HG03175 (cell line): ENCODE measurements at regions not wholly inside any gene's neighbourhood (a gene's known extent, or its start where the extent isn't known, plus 50 kb on each side); places are given as distances from the start of the nearest gene placed in this dataset.

Experiments
- ATAC-seq: cut with Tn5 transposase; IDR thresholded peaks from one replicate; pipeline ENCODE4 v1.9.1; 2021; ENCODE audit warnings: mild to moderate bottlenecking, moderate library complexity; ENCODE audit not compliant: unreplicated experiment

DNA sequence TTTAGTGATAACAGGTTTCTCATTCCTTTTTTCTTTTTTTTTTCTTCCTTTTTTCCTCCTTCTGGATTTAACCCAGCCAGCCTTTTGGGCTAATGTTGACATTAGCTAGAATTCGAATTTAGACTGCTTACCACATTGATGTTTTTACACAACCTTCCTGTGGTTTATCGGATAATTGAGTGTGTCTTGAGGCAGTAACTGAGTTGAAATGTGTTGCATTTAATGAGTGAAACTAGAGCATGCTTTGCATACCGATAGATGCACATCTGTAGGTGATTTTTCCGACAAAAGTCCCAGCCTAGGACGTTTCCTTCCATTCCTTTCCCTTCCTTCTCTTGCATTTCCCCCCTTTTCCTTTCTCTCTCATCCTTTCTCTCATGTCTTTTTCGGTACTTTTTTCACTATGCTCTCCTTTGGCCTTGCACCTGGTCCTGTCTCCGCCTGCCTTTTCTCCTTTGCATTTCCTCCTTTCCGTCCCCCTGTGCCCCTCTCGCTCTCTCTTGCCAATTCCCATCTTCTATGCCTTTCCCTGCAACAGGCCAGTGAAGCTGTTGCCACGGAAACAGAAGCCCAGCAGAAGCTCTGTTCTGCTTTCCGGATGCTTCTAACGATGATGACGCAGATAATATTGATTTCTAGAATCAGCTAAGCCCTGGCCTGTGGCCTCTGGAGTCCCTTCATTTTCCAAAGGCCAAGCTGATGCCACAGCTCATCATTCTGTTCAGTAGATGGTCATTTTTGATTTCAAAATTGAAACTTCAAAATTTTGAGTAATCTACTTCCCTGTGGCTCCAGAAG is 76.1 kb downstream of the SLC25A47 start:
- ATAC-seq = no peak

DNA sequence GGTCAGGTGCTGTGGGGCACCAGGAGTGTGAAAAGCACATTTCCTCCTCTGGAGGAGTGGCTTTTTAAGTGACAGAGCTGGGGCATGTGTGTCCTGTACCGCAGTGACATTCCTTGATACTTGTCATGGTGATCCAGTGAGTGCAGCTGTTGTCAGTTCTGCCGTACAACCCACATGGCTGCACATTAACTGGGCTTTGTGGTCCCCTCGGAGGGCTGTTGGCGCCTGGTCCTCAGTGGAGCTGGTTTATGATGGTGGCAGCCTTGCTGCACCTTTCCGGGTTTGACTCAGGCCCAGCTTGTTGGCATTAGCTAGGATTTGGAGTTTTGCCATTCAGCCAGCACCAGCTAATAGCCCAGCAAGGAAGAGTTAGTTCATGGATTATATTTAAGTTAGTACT is 77.0 kb downstream of the SLC25A47 start:
- ATAC-seq = no peak

DNA sequence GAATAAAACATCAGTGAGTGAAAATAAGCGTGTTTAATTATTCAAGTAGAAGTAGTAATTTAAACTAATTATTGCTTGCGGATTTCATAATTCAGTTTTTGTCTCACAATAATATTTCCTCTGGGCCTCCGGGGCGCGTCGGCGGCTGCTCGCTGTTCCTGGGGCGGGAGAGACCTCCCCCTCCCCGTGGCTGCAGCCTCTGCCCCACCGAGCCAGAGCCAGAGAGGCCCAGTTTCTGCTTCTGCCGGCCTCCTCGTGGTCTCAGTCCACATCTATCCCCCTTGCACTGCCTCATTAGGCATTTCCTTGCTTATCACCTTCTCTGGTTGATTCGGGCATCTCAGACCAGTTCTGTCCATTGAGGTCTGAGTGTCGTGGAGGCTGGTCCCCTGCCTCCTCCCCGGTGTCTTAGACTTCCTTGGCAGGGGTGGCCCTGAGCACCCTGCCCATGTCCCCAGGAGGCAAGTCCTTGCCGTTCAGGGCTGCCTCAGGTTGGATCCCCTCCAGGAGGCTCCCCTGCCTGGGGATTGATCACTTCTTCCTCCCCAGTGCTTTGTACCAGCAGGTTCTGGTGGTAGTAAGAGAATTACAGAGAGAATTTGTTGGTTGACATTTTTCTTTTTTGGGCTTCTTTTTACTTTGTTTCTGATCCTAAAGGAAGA is 78.0 kb downstream of the SLC25A47 start:
- no peak for ATAC-seq

DNA sequence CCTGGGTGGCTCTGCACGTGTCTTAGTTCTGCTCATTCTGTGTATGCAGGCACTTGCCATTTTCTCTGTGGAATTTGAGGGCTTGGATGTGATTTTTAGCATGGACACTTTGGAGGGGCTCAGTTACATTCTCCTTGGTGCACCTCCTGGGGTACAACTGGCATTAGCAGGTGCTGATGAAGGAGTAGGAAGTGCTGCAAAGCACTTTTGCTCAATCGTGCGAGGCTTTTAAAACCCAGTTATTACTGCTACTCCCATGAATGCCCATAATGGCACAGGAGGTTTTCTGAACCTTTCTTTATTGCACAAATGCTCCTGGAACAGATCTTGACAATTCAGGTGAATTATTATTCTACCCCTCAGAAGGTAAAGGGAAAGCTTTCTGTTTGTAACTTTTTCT is 78.7 kb downstream of the SLC25A47 start:
- ATAC-seq = no peak

DNA sequence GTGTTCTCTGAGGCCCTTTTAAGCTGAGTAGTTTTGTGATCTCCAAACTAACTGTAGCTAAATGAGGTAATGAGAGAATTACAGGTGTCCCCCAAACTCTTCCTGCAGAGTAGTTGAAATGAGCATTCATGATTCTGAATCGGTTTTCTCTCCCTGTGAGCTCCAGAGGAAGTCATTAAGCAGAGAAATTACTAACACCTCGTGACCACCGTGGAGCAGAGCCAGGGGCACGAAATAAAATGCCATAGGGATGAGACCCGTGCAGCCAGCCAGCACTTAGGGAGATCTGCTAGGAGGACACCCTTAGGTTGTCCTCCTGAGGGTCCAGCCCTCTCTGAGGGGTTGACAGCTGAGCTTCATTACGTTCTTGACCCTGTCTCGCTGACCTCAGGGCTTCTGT is 79.5 kb downstream of the SLC25A47 start:
- ATAC-seq = no peak

DNA sequence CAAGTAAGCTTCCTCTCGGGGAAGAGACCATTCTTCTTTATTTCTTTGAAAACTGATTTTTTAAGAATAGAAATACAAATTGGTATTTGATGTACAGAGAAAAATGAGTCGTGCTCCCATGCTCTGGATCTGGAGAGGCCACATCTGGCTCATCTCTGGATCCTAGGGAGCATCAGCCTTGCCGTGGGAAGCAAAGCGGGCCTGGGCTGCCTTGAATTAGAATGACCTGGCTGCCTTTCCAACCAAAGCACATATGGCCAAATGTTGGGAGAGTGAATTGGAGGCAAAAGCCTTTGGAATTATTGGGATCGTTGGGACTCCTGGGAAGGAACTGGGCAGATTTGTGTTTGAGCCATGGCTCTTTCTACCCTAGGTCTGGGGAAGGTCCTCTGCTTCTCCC is 80.0 kb downstream of the SLC25A47 start:
- ATAC-seq = no peak

DNA sequence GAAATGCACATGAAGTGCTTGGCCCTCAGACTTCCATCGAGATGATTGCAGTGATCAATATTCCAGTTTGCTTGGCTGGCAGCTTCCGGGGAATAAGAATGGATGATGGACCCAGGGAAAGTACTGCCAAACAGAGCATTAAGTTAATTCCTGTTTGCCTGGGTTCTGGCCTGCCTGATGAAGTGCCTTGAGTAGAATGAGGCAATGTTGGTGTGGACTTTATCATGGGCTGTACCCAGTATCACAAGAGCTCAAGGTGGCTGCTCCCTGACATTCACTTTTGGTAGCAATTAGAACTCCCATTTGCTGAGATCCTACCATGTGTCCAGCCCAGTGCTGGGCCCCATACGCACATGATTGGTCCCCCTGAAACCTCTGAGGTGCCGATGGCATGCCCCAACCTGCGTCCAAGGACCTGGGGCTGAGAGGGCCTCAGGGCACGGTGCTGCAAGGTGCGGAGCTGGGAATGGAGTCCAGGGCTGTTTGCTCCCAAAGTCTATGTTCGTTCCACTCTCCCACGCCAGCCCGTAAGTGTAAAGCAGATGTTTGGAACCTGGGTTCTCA is 80.7 kb downstream of the SLC25A47 start:
- ATAC-seq = no peak

DNA sequence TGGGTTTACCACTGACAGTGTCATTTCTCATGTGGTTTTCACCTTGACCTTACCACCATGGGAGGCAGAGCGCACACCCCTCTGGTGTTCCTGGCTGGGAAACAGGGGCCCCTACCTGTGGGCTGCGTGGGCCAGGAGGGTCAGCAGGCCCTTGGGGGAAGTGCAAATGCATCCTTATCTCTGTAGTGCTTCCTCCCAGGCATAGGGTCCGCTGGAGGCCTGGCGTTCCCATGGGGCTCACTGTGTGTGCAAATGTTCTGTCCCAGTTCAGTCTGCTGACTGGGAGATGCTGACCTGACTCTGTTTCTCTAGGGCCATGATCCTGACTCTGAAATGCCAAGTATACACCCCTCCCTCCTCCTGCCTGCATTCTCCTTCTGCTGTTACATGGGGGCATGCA is 81.3 kb downstream of the SLC25A47 start:
- ATAC-seq = no peak

DNA sequence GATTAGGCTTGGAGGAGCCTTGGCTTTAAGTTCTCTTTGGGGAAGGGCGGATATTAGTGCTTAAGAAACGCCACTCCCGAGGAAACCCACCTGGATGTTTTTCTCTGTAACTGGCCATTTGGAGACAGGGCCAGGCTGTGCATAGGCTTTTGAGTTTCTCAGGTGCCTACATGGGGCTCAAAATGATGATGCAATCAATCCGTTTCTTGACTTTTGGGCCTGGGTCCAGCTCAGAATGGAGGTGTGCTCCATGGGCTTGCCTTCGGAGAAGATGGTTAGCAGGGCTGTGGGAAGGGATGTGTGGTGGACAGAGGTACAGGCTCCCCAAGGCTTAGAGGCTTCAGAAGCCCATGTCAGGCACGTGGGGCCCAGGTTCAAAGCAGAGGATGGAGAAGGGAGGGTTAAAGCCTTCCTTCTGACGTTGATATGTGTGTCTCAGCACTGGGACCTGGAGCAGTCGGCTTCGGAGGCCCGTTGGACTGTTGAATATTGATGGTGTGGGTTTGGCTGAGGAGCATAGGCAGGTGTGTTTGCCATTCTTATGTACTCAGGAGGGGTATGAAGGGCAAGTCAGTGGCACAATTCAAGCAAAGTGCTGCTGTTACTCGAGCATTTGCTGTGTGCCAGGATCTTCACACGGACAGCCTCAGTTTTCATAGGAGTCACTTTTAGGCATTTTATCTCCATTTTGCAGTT is 82.8 kb downstream of the SLC25A47 start:
- ATAC-seq = no peak

DNA sequence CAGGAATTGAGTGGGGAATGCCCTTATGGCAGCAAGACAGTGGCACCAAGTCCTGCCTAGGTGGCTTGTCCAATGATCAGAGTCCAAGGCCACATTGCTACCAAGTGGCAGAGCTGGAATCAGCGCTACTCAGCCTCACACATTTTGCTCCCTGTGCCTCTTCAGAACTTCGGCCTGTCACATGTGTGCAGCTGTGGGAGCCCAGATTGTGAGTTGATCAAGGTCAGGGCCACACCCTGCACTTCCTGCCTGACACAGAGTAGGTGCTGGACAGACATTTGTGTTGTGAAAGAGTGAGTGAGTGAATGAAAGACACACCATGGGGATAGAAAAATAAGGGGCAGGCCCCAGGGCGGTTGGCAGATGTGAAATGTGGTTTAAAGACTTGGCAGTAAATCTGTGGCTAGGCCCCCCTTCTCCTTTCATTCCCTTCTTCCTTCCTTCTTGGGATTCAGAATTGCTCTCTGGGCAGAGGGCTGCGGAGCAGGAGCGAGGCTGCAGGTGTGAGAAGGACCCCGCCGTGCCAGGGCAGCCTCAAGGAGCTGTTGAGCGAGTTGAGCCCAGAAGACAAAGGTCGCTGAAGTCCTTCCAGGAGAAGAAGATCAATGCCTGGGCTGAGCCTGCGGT is 83.5 kb downstream of the SLC25A47 start:
- no peak for ATAC-seq

DNA sequence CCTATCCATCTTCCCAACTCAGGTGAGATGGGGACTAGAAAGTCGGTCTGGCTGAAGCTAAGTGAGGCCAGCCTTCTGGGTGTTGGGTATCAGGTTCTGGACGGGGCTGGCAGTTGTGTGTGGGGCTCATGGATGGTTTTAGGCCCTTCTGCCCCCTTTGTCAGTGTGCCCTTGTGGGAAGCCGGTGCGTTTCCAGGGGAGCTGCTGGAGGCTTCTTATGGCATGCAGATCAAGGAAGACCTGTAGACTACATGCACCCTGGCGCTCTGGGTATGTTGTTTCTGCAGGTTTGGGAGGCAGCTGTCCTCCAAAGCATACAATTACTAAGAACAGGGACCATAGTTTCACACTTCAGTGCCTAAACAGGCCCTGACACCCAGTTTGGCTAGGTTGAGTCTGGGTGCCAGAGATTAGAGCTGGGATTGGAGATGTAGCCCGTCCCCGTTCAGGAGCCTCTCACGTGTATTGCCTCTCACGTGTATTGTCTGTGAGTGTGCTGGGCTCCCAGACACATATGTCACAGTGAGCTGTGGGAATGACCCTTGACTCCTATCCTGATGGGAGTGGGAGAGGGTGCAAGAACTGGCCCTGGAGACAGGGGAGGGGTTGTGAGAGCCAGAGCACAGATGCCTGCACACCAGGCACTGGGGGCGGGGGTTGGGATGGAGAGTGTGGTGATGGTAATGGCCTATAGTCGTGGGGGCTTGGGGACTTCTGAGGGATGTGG is 84.4 kb downstream of the SLC25A47 start:
- ATAC-seq = no peak

DNA sequence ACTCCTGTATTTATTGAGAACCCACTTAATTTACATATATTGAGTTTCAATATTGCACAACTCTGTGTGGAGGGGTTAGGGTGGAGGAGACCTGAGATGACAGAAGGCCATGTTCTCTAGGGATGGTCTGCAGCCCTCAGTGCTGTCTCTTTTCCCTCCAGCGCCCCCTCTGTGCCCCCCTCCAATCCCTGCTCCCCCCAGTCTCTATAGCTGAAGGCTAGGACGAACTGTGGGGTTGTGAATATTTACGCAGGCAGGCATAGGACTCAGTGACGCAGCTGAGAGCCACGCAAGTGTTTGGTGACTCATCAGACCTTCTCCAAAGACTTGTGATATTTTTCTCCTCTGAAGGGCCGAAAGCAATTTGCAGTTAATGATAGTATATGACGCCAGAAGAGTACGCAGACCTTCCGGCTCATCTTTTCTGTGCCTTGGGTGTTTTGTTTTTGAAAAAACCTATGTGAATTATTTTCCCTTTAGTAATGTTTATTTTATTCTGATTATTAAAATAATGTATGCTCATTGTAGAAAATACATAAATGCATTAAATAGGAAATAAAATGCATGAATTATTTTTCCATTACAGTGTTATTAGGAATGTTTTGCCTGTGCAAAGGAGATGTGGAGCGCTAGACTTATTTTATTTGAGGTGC is 85.3 kb downstream of the SLC25A47 start:
- ATAC-seq = no peak

DNA sequence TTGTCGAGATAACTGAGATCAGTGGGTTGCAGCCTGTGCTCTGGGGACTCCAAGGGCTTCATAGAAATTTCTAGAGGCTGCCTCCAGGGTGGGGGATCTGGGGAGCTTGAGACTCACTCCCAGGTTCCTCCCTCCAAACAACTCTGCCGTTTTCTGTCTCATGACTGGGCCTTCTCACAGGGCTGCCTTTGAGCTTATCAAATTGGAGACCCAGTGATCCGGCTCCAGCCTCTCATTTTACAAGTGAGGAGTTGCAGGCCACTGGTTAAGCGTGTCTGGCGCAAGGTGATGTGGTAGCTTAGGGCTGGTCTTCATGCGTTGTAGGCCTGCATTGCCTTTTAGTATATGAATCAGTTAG is 85.8 kb downstream of the SLC25A47 start:
- ATAC-seq = no peak

DNA sequence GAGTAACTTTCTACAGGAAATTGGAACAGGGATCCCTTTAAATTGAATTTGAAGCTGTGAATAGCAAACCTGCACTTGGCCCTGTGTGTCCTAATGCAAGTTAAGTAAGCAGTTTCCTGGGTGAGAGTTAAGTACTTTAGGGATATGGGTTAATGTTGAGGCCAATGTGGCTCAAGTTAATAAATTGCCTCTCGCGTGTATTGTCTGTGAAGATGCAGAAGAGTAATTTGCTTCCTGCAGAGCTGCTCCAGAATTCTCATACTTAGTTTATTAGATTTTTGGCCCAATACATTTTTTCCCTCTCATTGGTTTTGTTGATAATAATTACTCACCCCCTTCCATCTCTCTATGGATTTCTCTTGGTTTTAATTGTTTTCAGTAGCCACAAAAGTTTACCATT is 86.5 kb downstream of the SLC25A47 start:
- ATAC-seq = no peak

DNA sequence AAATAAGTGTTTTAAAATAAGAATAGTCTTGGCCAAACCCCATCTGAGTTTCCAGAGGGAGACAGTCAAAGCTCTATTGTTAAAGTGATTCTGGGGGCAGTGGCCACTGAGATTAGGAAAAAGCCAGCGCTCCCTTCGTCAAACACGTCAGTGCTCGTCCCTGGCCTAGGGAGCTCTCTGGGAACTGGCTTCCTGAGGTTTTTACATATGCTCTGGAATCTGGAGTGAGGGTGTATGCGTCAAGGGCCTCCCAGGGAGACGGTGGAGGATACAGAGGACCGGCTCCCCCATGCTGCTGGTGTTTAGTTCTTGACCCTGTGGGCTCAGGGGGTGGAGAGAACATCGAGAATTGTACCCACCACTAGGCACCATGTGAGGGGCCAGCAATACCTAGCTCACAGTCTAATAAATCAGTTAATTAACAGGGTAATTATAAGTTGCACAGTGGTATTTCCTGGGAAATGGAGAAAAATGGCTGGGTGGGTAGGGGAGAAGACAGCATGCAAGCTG is 87.0 kb downstream of the SLC25A47 start:
- no peak for ATAC-seq

DNA sequence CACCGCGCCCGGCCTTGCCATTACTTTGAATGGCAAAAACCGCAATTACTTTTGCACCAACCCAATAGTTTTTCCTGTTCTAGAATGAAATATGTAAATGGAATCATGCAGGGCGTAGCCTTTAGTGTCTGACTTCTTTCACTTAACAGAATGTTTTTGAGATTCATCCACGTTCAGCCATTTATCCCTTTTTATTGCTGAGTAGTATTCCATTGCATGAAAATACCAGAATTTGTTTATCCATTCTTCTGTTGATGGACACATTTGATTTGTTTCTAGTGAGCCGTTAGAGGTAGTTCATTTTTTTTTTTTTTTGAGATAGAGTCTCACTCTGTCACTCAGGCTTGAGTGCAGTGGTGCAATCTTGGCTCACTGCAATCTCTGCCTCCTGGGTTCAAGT is 90.6 kb downstream of the SLC25A47 start:
- ATAC-seq = no peak

DNA sequence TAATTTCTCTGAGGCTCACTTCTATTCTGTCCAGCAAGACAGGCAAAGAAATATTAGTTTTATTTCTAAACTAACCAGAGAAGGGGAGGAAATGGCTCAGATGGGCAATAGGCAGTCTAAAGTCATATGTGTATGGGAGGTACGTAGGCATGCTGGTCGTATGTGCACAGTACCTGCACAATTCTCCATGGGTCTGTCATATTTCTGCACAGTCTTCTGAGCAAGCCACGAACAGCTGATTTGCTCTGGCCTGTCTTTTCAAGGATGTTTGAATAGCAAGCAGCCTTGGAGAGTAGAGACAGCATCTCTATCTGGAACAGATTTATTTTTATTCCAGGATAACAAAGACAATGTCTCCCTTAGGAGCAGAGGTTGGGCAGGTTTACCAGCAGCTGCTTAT is 92.1 kb downstream of the SLC25A47 start:
- no peak for ATAC-seq

DNA sequence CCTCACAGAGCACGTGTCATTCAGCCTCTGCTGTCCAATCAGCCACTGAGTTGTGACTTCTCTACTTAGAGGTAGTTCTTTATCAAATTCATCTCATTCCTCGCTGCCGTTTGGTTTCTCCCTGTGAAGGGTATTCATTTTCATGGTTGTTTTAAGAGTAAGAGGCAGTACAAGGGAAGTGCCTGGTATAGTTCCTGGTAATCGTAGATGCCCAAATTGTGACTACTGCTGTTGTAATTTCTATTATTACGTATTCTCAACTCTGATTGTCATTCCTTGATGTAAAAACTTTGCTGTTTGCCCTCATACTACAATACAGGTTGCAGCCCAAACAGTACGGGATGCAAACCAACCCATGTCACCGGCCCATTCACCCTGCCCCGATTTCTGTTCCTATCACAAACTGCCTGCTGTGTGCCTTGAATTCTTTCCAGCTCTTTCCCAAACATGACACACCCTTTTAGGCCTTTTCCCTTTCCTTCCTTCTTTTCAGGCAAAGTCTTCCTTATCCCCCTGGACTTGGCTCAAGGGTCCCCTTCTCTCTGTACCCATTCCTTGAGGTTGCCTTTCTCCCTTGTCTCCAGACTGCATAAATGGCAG is 93.0 kb downstream of the SLC25A47 start:
- no peak for ATAC-seq
